Esophagus muscularis mucosa (tissue), 4 donors: ENCODE measurements at regions not wholly inside any gene's neighbourhood (a gene's known extent, or its start where the extent isn't known, plus 50 kb on each side); places are given as distances from the start of the nearest gene placed in this dataset.
"Not testable (repeated sequence)": the region's sequence is repeated elsewhere in the genome, so short reads cannot be mapped to it uniquely, and the experiment has no call there.

Experiments
- DNase-seq: peaks from one replicate; pipeline ENCODE4 v3.0.0-alpha.2; 2017; ENCODE audit errors: extremely low spot score
- H3K27ac ChIP-seq, 4 donors: fragments of 200-600 bp; sonication (generic); replicated peaks in 1 of 4; 1 replicate in 3 of 4; 2 replicates in 1 of 4; pipeline ENCODE4 v1.5.1; 2016 to 2019; ENCODE audit warnings: mild to moderate bottlenecking in 1 of 4
- H3K27me3 ChIP-seq, 4 donors: fragments of 200-600 bp; sonication (generic); one replicate each; pipeline versions ENCODE4 v1.5.1 to v1.6.0; 2016 to 2019
- H3K36me3 ChIP-seq, 4 donors: fragments of 200-600 bp; sonication (generic); one replicate each; pipeline ENCODE4 v1.5.1; 2016 to 2019
- H3K4me1 ChIP-seq, 4 donors: fragments of 200-600 bp; sonication (generic); one replicate each; pipeline ENCODE4 v1.5.1; 2016 to 2019
- H3K4me3 ChIP-seq, 4 donors: fragments of 200-600 bp; sonication (generic); 1 replicate in 2 of 4; 2 replicates in 2 of 4; pipeline ENCODE4 v1.5.1; 2016 to 2019; ENCODE audit warnings: mild to moderate bottlenecking in 4 of 4, moderate library complexity in 1 of 4
- H3K9me3 ChIP-seq, 4 donors: fragments of 200-600 bp; sonication (generic); 1 replicate in 3 of 4; 2 replicates in 1 of 4; pipeline ENCODE4 v1.5.1; 2016 to 2019
- EP300 ChIP-seq: sonication (generic); formaldehyde crosslinking; IDR thresholded peaks from one replicate; pipeline ENCODE4 v1.6.1; 2017; ENCODE audit warnings: antibody characterized with exemption
- POLR2A ChIP-seq: fragments of 450-650 bp; IDR thresholded peaks from one replicate; pipeline ENCODE4 v1.6.1; 2017; ENCODE audit warnings: antibody characterized with exemption, moderate library complexity, mild to moderate bottlenecking, low read depth
- POLR2AphosphoS5 ChIP-seq, 2 donors: sonication (generic); formaldehyde crosslinking; IDR thresholded peaks; one replicate each; pipeline ENCODE4 v1.6.1; 2017; ENCODE audit warnings: antibody characterized with exemption in 2 of 2
- WGBS: methylation state at CpG from one replicate; pipeline ENCODE4 v1.1.5; 2018; 5-methylcytosine and 5-hydroxymethylcytosine counted together
- intact Hi-C: fragments of 100-400 bp; cut with DNase I; formaldehyde crosslinking; loops from one replicate; pipeline ENCODE4 v1.15.1; 2023
- TF ChIP-seq, protein P1 (sequence below), 3 experiments: fragments of 200-600 bp in 2 of 3; fragments of 450-650 bp in 1 of 3; sonication (generic) in 2 of 3; IDR thresholded peaks; one replicate each; pipeline ENCODE4 v1.5.1; 2017 to 2019; ENCODE audit warnings: antibody characterized with exemption in 3 of 3, mild to moderate bottlenecking in 2 of 3, moderate library complexity in 1 of 3

DNA sequence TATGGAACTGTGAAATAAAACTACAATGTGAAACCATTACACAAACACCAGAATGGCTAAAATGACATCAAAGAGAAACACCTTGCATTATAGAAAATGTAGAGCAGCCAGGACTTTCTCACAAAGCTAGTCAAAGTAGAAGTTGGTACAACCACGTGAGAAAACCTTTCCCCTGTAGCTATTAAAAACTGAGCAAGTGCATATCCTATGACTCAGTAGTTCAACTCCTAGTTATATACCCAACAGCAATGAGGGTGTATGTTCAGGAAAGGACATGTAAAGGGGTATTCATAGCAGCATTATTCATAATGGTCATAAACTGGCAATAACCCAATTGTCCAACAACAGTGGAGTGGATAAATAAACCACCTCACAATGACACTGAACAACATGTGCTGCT lies 177.5 kb upstream of the NUDT10 start:
- Histone ChIP-seq H3K27ac (no peak overlapping the region), H3K4me3 (no peak overlapping the region), H3K27me3 (no peaks in the 10 kb centered on the region), H3K4me1 (no peaks in the 10 kb centered on the region), H3K36me3 (no peaks in the 10 kb centered on the region), H3K9me3 (no peaks in the 10 kb centered on the region)
- intact Hi-C loops, result no loop called here
- DNase-seq, result no peak
- no peak for TF ChIP-seq POLR2A
- no peak for TF ChIP-seq EP300
- no peak for TF ChIP-seq POLR2AphosphoS5 (IDR thresholded peaks at IDR 0.05)
- TF ChIP-seq, protein P1, sequence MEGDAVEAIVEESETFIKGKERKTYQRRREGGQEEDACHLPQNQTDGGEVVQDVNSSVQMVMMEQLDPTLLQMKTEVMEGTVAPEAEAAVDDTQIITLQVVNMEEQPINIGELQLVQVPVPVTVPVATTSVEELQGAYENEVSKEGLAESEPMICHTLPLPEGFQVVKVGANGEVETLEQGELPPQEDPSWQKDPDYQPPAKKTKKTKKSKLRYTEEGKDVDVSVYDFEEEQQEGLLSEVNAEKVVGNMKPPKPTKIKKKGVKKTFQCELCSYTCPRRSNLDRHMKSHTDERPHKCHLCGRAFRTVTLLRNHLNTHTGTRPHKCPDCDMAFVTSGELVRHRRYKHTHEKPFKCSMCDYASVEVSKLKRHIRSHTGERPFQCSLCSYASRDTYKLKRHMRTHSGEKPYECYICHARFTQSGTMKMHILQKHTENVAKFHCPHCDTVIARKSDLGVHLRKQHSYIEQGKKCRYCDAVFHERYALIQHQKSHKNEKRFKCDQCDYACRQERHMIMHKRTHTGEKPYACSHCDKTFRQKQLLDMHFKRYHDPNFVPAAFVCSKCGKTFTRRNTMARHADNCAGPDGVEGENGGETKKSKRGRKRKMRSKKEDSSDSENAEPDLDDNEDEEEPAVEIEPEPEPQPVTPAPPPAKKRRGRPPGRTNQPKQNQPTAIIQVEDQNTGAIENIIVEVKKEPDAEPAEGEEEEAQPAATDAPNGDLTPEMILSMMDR (IDR thresholded peaks at IDR 0.05), result no peak
- WGBS, result 72% methylated on average over 1 of the region's 1 CpG

DNA sequence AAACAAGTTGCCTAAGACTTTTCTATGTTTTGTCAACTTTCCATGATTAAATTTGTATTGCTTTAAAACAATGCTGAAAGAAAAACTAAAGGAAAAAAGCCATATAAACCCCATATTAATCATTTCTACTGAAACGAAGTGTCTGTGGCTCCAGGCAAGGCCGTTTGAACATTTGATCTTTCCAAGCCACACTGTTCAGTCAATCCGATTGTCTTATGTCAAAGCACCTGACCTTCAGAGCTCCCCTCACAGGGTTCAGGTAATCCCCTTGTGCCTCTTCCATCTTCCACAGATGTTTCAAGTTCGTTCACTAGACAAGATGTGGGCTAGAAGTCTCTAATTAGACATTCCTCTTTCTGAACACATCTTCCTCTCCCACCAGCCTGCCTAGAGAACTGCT lies 177.1 kb upstream of the NUDT10 start:
- intact Hi-C loops, result no loop called here
- Histone ChIP-seq H3K27me3 (no peaks in the 10 kb centered on the region), H3K9me3 (no peaks in the 10 kb centered on the region), H3K4me3 (no peak overlapping the region), H3K4me1 (no peaks in the 10 kb centered on the region), H3K27ac (no peak overlapping the region), H3K36me3 (no peaks in the 10 kb centered on the region)
- TF ChIP-seq POLR2A (no peak), POLR2AphosphoS5 (IDR thresholded peaks at IDR 0.05) (no peak), EP300 (no peak)
- TF ChIP-seq, protein P1 (IDR thresholded peaks at IDR 0.05), result no peak
- DNase-seq, result no peak
- WGBS, result 45% methylated on average over 4 of the region's 4 CpGs

DNA sequence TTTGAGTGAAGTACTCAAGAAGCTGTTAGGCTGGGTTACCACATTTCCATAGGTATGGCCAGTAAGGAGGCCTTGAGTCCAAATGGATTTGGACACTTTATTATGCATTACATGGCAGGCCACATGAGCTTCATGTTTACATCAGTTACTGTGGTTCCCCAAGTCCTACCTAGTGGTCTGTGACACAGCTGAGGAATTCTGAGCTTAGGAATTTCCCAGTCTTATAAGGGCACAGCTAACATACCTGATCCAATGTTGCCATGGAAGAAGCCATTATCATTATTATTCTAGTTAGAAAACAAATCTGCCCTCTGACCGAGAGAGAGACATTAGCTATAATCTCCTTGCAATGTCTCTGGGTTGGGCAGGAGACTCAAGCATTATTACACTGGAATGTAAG lies 174.4 kb upstream of the NUDT10 start:
- TF ChIP-seq POLR2A, result no peak
- TF ChIP-seq, protein P1 (IDR thresholded peaks at IDR 0.05), result no peak
- TF ChIP-seq POLR2AphosphoS5 (IDR thresholded peaks at IDR 0.05), result no peak
- no peak for TF ChIP-seq EP300
- H3K36me3 ChIP-seq, result no peaks in the 10 kb centered on the region
- no peak for DNase-seq
- WGBS, result 38% methylated on average over 1 of the region's 1 CpG
- no peaks in the 10 kb centered on the region for H3K27me3 ChIP-seq
- intact Hi-C loops, result no loop called here
- no peaks in the 10 kb centered on the region for H3K4me1 ChIP-seq
- no peak overlapping the region for H3K27ac ChIP-seq
- no peaks in the 10 kb centered on the region for H3K9me3 ChIP-seq
- no peak overlapping the region for H3K4me3 ChIP-seq

DNA sequence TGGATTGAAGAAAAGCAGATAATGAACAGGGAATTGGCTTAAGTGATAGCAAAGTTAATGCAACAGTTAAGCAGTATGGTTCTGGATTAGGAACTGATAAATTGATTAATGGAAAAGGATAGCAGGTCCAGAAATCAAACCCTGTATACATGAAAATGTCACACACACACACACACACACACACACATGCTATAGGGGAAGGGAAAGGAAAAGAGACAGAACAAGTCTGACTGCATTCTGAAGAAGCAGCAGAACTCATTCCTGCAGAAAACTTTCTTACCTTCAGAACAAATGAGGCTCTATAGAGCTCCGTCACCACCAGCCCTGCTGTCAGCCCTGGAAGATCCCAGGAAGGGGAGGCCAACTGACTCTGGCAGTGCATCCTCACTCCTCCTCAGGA lies 173.2 kb upstream of the NUDT10 start:
- H3K4me3 ChIP-seq, DNase-seq, H3K9me3 ChIP-seq, H3K27ac ChIP-seq, intact Hi-C loops, H3K36me3 ChIP-seq, H3K27me3 ChIP-seq, H3K4me1 ChIP-seq: not testable (repeated sequence)
- WGBS, result no CpG with 5 or more reads among the region's 1 CpG

DNA sequence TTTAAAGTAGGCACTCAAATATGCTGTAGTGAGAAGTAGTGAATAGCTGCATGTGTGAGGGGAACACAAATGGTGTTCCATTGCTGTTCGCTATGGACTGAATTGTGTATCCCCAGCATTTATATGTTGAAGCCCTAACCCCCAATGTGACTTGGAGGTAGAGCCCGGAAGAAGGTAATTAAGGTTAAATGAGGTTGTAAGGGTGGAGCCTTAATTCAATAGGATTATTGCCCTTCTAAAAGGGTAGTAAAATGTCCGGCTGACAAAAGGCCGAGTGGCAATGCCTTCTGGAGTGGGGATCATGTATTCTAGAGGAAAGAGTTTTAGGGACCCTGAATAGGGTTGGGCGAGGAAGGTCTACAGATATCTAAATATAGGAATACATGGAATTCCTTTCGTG lies 168.9 kb upstream of the NUDT10 start:
- TF ChIP-seq, protein P1 (IDR thresholded peaks at IDR 0.05), result no peak
- TF ChIP-seq EP300 (no peak), POLR2AphosphoS5 (IDR thresholded peaks at IDR 0.05) (no peak), POLR2A (no peak)
- intact Hi-C loops, result no loop called here
- no peaks in the 10 kb centered on the region for H3K27me3 ChIP-seq
- no peak overlapping the region for H3K4me3 ChIP-seq
- no peaks in the 10 kb centered on the region for H3K9me3 ChIP-seq
- 84% methylated on average over 6 of the region's 6 CpGs for WGBS
- no peaks in the 10 kb centered on the region for H3K36me3 ChIP-seq
- no peak overlapping the region for H3K27ac ChIP-seq
- DNase-seq, result no peak
- no peaks in the 10 kb centered on the region for H3K4me1 ChIP-seq

DNA sequence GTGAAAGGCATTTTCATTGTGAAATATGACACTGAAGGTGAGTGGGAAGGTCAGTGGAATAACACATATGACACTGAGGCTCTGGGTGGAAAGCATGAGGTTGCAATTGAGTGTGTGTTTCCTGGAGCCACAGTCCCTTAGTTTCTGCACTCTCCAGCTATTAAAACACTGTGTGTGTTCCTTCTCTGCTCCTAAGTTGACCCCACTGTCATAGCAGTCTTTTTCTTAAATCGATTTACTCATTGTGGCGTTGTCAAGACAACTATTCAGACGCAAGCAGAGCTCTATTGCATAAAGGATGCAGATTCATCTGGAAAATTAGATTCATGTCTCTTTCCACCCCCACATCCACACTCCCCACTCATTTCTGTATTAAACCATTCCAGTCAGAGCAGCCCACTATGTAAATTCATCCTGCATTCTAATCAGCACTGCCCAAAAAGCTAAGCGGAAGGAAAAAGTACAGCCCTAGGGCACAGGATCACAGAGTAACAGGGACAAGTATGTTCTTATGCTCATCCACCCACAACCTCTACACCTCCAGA lies 154.2 kb upstream of the NUDT10 start:
- H3K36me3 ChIP-seq, H3K27ac ChIP-seq, H3K27me3 ChIP-seq, H3K9me3 ChIP-seq, DNase-seq, H3K4me1 ChIP-seq, H3K4me3 ChIP-seq, intact Hi-C loops: not testable (repeated sequence)
- WGBS, result 62% methylated on average over 4 of the region's 4 CpGs

DNA sequence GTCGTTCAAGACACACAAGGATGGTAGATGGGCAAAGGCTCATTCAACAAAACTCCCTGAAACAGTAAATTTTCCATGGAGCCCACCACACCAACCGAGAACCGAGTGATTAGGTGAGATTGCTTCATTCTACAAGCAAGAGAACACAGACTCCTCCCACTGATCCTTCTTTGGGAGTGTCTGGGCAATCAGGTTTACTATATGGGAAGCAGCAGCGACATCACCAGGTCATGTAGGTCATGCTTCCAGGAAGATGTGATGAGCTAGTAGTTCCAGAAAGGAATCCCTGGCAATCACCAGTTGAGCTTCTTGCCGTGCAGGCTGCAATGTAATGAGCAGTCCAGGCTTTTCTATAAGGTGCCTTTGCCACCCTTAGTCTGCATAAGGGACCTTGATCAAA lies 152.8 kb upstream of the NUDT10 start:
- H3K9me3 ChIP-seq, H3K4me3 ChIP-seq, H3K27ac ChIP-seq, H3K4me1 ChIP-seq, H3K36me3 ChIP-seq, intact Hi-C loops, DNase-seq, H3K27me3 ChIP-seq: not testable (repeated sequence)
- 66% methylated on average over 3 of the region's 5 CpGs for WGBS
